HG03439 (cell line): ENCODE measurements at regions not wholly inside any gene's neighbourhood (a gene's known extent, or its start where the extent isn't known, plus 50 kb on each side); places are given as distances from the start of the nearest gene placed in this dataset.
"Not testable (repeated sequence)": the region's sequence is repeated elsewhere in the genome, so short reads cannot be mapped to it uniquely, and the experiment has no call there.

Source experiments
- ATAC-seq: cut with Tn5 transposase; IDR thresholded peaks from one replicate; pipeline ENCODE4 v1.9.1; 2021; ENCODE audit warnings: mild to moderate bottlenecking, moderate library complexity; ENCODE audit not compliant: unreplicated experiment

- no peak for ATAC-seq
Observed at GRCh38 chr10:28434063-28434462, 98.9 kb upstream of the WAC start.

GRCh38 chr10:28442403-28442802 lies 90.5 kb upstream of the WAC start:
- ATAC-seq: no peak

- no peak for ATAC-seq
Observed at GRCh38 chr10:28444031-28444430, 88.9 kb upstream of the WAC start.

- ATAC-seq: no peak
Observed at GRCh38 chr10:28445516-28445915, 87.4 kb upstream of the WAC start.

GRCh38 chr10:28449382-28449781 lies 83.5 kb upstream of the WAC start:
- ATAC-seq: no peak

- ATAC-seq: no peak
Observed at GRCh38 chr10:28449926-28450325, 83.0 kb upstream of the WAC start.

GRCh38 chr10:28453926-28454325 lies 79.0 kb upstream of the WAC start:
- no peak for ATAC-seq

GRCh38 chr10:28457110-28457509 lies 75.8 kb upstream of the WAC start:
- ATAC-seq: no peak

- ATAC-seq: not testable (repeated sequence)
Observed at GRCh38 chr10:28457873-28458272, 75.0 kb upstream of the WAC start.

- no peak for ATAC-seq
Observed at GRCh38 chr10:28459453-28460144, 73.3 kb upstream of the WAC start.

- ATAC-seq: no peak
Observed at GRCh38 chr10:28463141-28463540, 69.8 kb upstream of the WAC start.

- ATAC-seq: no peak
Observed at GRCh38 chr10:28463676-28464395, 69.1 kb upstream of the WAC start.

- no peak for ATAC-seq
Observed at GRCh38 chr10:28467615-28468014, 65.3 kb upstream of the WAC start.

GRCh38 chr10:28468707-28469483 lies 64.0 kb upstream of the WAC start:
- no peak for ATAC-seq

- no peak for ATAC-seq
Observed at GRCh38 chr10:28470873-28471651, 61.9 kb upstream of the WAC start.

- ATAC-seq: no peak
Observed at GRCh38 chr10:28471652-28472050, 61.3 kb upstream of the WAC start.

- no peak for ATAC-seq
Observed at GRCh38 chr10:28478646-28479045, 54.3 kb upstream of the WAC start.

GRCh38 chr10:28479425-28479865 lies 53.5 kb upstream of the WAC start:
- no peak for ATAC-seq

GRCh38 chr10:28479927-28480627 lies 52.8 kb upstream of the WAC start:
- no peak for ATAC-seq

- no peak for ATAC-seq
Observed at GRCh38 chr10:28480628-28480965, 52.3 kb upstream of the WAC start.
